ENCODE measurements at regions not wholly inside any gene's neighbourhood (a gene's known extent, or its start where the extent isn't known, plus 50 kb on each side); places are given as distances from the start of the nearest gene placed in this dataset.
"Not testable (repeated sequence)": the region's sequence is repeated elsewhere in the genome, so short reads cannot be mapped to it uniquely, and the experiment has no call there.

GRCh38 chr3:5768281-5768945, 580.9 kb downstream of the EDEM1 start:
- DNase-seq = no peak

- no peak for DNase-seq
Measured at GRCh38 chr3:5769825-5770224, 582.3 kb downstream of the EDEM1 start.

- DNase-seq = no peak
Measured at GRCh38 chr3:5774337-5774736, 586.8 kb downstream of the EDEM1 start.

- DNase-seq = not testable (repeated sequence)
Measured at GRCh38 chr3:5775100-5775499, 587.6 kb downstream of the EDEM1 start.

DNA sequence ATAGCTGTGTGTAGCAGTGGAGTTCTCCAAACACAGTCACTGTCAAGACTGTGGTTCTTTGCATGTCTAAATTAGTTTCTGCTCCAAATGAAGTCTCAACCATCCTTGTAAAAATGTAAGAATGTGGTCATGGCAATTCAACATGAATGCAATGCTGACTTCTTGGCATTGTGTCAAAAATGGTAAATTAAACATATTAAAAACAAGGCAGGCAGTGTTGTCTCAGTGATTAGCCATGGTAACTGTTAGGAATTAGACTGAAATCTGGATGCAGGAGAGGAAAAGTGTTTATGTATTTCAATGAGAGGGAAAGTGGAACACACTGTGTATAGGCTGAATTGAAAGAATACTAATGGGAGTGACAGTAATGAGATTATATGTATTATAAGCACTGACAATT, 597.2 kb downstream of the EDEM1 start:
- DNase-seq = no peak

DNA sequence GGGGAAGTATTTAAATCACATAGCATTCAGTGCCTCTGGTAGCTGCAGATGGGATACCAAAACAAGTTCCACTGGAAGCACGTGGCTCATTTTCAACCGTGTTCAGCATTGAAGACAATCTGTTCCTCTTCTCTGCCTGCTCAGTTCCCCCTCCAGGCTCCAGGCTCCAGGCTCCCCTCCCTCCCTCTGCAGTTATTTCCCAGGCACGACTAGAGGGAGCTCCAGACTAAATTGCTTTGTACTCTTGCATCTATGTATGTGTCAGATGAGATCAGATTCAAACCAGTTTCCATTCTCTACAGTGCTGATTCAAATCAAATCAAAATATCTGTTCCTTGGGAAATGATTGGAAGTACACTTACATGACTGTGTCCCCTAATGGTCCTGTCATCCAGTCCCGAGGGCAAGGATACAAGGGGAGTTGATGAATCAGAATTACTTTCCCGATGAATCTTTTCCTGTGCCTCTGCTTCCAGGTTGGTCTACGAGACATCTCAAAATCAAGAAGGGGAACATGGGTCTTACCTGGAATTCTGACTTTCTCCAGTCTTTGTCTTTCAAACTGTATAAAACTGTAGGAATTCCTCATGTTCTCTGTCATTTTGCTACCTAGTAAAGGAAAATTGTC, 600.5 kb downstream of the EDEM1 start:
- no peak for DNase-seq

DNA sequence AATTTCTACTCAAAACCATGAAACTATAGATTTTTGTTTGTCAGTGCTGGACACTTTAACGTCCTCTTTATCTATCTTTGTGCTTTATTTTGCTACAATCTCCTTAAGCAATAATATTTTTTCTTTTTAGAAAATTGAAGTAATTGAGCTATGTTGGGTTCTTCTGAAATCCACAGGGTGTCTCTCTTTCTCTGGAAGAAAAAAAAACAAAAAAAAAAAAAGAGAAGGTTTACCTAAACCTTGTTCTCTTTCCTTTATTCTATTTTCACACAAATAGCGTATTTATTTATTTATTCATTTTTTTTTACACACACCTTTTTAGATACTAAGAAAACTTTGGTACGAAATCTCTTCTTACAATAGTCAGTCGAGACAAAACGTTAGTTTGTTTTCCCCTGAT, 601.0 kb downstream of the EDEM1 start:
- no peak for DNase-seq

GRCh38 chr3:5791558-5791957, 604.1 kb downstream of the EDEM1 start:
- DNase-seq = no peak

GRCh38 chr3:5796541-5796940, 609.0 kb downstream of the EDEM1 start:
- DNase-seq = no peak

DNA sequence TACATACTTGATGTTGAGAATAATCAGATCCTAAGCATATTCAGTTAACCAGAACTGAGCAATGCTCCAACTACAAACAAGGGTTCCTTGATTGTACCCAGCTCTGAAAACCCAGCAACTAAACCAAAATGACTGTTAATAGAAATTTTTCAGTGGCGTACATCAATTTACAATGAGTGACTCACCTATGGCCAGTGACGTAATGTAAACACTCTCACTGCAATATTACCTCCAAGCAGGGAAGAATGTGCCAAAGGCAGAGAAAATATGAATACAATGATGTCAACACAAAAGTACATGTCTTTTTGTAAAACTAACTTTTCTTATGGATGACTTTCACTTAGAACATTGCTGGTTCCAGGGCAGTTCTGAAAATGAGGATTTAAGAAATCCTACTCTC, 611.3 kb downstream of the EDEM1 start:
- no peak for DNase-seq

- no peak for DNase-seq
Measured at GRCh38 chr3:5799398-5799797, 611.9 kb downstream of the EDEM1 start.

DNA sequence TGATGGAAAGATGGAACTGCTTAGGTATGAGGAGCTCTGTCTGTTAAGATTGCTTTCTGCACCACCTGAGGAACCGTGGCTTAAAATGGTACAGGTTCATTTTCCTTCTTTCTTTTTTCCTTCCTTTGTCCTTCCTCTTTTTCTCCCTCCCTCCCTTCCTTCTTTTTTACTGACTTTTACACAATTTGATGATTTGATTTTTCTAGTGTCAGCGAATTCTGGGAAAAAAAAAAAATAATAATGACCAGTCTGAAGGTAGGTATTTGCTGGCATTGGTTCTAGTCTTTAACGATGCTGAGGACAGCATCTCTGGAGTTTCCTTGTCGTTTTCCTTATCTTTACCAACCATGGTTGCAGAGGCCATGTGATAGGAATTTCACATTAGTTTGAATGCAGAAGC, 613.5 kb downstream of the EDEM1 start:
- no peak for DNase-seq

DNA sequence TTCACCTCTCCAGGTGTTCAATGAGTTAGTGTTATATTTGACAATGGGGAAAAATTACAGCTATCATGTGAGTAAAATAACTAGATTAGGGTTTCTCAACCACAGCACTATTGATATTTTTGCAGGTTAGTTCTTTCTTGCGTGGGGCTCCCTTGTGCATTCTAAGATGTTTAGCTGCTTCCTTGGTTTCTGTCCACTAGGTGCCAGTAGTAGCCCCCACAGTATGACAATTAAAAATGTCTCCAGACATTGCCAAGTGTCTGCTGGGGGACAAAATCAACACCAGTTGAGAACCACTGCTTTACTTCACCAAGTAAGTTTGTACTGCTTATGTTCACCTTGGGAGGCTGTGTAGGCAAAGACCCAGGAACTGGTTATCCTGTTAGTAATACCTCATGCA, 618.7 kb downstream of the EDEM1 start:
- no peak for DNase-seq

DNA sequence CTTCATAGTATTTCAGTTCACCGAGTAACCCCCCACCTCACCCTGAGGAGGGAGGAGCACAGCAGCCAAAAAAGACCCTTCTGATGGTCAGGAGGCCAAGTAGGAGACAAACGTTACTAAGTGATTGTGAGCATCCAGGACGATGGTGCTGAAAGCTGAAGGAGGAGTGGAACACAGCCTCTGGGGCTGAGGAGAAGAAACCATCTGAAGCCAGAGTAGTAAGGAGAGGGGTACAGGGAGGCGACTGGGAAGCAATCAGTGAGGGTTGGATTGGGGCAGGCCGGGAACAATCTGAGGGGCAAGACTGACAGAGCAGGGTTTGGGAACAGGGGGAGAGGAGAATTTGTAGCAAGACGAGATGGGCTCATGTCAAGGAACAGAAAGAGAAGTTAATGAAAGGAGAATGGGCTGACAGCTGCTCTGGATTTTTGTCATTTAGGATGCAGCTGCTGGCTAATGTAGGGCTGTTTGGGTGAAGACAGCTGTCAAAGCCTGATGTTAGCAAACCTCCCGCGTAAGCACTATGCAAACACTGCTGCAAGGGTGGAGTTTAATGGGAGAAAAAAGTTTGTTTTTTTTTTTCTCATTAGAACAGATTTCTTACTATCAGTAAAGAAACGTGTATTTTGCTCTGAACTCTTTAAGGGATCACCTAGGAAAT, 622.2 kb downstream of the EDEM1 start:
- DNase-seq = no peak

- DNase-seq = no peak
Measured at GRCh38 chr3:5811016-5811415, 623.5 kb downstream of the EDEM1 start.

DNA sequence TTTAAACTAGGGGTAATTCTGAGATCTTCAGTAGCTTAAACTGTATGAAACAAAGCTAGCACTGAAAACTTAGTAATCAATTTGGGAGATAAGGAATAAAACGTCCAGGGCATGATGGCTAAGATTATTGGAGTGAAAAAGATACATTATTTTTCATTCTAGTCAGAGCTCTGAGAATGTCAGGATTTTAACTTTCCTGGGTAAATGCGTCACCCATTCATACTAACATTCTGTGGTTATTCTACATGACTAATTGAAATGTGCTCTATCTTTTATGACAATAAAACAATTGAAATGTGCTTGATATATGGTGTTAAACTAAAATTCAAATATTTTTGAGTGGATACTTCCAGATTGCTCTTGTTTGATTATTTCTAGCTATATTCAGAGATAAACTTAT, 626.0 kb downstream of the EDEM1 start:
- DNase-seq = no peak

DNA sequence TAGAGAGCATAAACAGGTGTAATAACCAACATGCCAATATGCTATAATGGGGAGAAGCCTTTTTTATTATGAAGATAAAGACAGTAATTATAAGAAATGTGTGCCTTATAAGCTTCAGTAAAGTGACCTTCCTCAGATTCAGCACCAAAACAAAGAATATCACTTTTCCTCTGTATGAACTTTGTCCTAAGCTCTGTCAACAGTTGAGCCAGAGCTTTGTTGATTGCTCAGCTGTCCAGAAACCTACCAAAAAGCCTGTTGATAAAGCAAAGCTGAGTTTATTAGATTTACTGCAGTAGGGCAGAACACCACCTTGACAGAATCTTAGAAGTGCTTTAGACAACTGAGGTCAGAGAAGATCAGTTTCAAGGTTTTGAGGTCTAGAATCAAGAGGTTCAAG, 635.3 kb downstream of the EDEM1 start:
- DNase-seq = no peak

GRCh38 chr3:5826467-5826866, 639.0 kb downstream of the EDEM1 start:
- no peak for DNase-seq

- no peak for DNase-seq
Measured at GRCh38 chr3:5828251-5828650, 640.7 kb downstream of the EDEM1 start.

DNA sequence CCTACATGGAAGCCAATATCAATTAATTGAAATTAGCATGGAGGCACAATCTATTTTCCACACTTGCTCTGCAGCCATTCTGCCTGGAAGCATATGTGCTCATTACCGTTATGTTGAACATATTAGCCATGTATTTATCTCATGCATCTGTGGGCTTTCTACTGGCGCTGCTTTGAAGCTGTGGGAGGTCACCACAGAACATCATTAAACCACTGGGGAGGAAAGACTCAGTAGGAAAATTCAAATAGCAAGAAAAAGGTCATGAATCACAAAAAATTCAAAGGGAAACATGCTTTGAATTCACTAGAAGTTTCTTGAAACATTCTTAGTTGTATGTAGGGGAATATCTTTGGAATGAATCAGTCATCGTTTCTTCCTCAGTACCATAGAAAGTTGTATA, 652.5 kb downstream of the EDEM1 start:
- DNase-seq = no peak

DNA sequence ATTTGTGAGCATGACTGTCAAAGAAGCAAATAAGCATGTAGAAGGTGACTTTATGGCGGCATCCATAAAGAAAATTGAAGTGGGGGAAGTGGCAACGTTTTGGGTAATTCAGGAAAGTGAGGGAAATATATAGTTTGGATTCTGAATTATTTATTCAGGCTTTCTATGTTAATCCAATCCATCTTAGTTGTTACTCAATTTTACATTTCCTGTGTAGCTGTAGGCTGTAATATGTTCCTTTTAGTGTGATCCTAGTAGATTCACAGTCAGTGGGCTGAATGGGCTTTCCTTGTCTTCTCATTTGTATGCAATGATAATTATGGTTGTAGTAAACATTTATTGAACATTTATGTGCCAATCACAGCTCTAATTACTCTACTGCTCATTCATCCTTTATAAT, 654.1 kb downstream of the EDEM1 start:
- no peak for DNase-seq

DNA sequence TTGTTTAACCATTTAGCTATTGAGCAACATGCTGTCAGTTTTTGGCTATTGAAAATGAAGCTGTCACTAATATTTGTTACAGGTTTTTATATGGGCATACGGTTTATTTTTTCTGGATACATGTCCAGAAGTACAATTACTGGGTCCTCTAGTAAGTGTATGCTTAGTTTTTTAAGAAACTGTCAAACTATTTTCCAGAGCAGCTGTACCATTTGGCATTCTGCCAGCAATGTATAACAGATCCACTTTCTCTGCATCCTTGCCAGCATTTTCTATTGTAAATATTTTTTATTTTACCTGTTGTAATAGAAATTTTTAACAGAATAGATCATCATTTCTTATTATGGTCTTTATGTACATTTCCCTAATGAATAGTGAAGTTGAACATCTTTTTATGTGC, 658.8 kb downstream of the EDEM1 start:
- DNase-seq = no peak

DNA sequence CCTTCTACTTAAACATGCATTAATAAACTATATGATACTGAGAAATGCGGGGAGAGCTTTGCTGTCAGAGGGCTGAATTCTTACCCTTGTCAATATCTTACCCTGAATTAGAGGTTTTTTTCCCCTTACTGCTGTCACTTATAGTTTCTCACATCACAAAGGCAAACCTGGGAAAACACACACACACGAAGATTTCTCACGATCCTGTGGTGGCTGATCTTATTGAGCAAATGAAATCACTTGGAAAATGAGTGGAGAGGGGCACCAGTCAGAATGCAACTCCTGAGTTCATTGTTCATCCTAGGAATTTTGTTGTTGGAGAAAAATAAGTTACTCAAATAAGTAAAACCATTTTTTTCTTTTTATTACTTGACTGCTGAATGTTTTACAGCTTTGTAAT, 673.6 kb downstream of the EDEM1 start:
- DNase-seq = no peak

GRCh38 chr3:5874931-5875341, 687.4 kb downstream of the EDEM1 start:
- no peak for DNase-seq

- DNase-seq = no peak
Measured at GRCh38 chr3:5888851-5889250, 701.3 kb downstream of the EDEM1 start.
